Panc1 (cell line): ENCODE measurements at regions not wholly inside any gene's neighbourhood (a gene's known extent, or its start where the extent isn't known, plus 50 kb on each side); places are given as distances from the start of the nearest gene placed in this dataset.

Experiments used
- CTCF ChIP-seq: fragments of 450-650 bp; IDR thresholded peaks from 2 replicates; pipeline ENCODE4 v1.5.1; 2017; ENCODE audit warnings: mild to moderate bottlenecking
- REST ChIP-seq, 2 experiments: IDR thresholded peaks; 2 replicates each; pipeline ENCODE4 v1.6.1; 2011 to 2012; ENCODE audit warnings: low read depth in 2 of 2, control low read depth in 1 of 2, low read length in 1 of 2, mild to moderate bottlenecking in 1 of 2, moderate library complexity in 1 of 2; ENCODE audit not compliant: insufficient read depth in 1 of 2

- TF ChIP-seq REST (IDR thresholded peaks at IDR 0.05; ENCODE audit: insufficient read depth in 1 of 2, low read depth in 2 of 2, low read length in 1 of 2), result no peak
- no peak for TF ChIP-seq CTCF
Observed at GRCh38 chr14:44812672-44813071, 149.1 kb downstream of the KLHL28 start.
